Ishikawa (cell line): ENCODE measurements at regions not wholly inside any gene's neighbourhood (a gene's known extent, or its start where the extent isn't known, plus 50 kb on each side); places are given as distances from the start of the nearest gene placed in this dataset.

Experiments
- CEBPB ChIP-seq: IDR thresholded peaks from 2 replicates; pipeline ENCODE4 v1.6.1; 2012
- CREB1 ChIP-seq: IDR thresholded peaks from 2 replicates; pipeline ENCODE4 v1.6.1; 2012; ENCODE audit warnings: low read depth
- EGR1 ChIP-seq: IDR thresholded peaks from 2 replicates; pipeline ENCODE4 v1.6.1; 2012
- EP300 ChIP-seq: IDR thresholded peaks from 2 replicates; pipeline ENCODE4 v1.6.1; 2012; ENCODE audit warnings: borderline replicate concordance
- FOXM1 ChIP-seq: IDR thresholded peaks from 2 replicates; pipeline ENCODE4 v1.6.1; 2012; ENCODE audit warnings: low read depth, borderline replicate concordance
- MAX ChIP-seq: IDR thresholded peaks from 2 replicates; pipeline ENCODE4 v1.6.1; 2012
- NFIC ChIP-seq: IDR thresholded peaks from 2 replicates; pipeline ENCODE4 v1.6.1; 2012
- RAD21 ChIP-seq: IDR thresholded peaks from 2 replicates; pipeline ENCODE4 v1.6.1; 2012; ENCODE audit warnings: low read depth
- REST ChIP-seq: IDR thresholded peaks from 2 replicates; pipeline ENCODE4 v1.6.1; 2012; ENCODE audit warnings: low read depth, mild to moderate bottlenecking
- TAF1 ChIP-seq: IDR thresholded peaks from 2 replicates; pipeline ENCODE4 v1.6.1; 2012; ENCODE audit warnings: low read depth, mild to moderate bottlenecking
- TCF12 ChIP-seq: IDR thresholded peaks from 2 replicates; pipeline ENCODE4 v1.6.1; 2012; ENCODE audit warnings: low read depth
- TEAD4 ChIP-seq: IDR thresholded peaks from 2 replicates; pipeline ENCODE4 v1.6.1; 2012
- USF1 ChIP-seq: IDR thresholded peaks from 2 replicates; pipeline ENCODE4 v1.6.1; 2012
- YY1 ChIP-seq: IDR thresholded peaks from 2 replicates; pipeline ENCODE4 v1.6.1; 2012; ENCODE audit warnings: low read depth
- ZBTB7A ChIP-seq: IDR thresholded peaks from 2 replicates; pipeline ENCODE4 v1.6.1; 2012; ENCODE audit warnings: low read depth

GRCh38 chr10:110373857-110374654 lies 69.3 kb upstream of the SMNDC1 start:
- TF ChIP-seq NFIC (no peak), EGR1 (no peak), TEAD4 (no peak), USF1 (no peak), FOXM1 (no peak)

GRCh38 chr10:110375121-110375520 lies 70.4 kb upstream of the SMNDC1 start:
- TF ChIP-seq ZBTB7A (no peak), USF1 (no peak), YY1 (no peak), MAX (no peak), NFIC (no peak), TAF1 (no peak), EGR1 (no peak), CEBPB (no peak), FOXM1 (no peak), RAD21 (no peak), EP300 (no peak), REST (no peak), TEAD4 (no peak), TCF12 (no peak), CREB1 (no peak)

- TF ChIP-seq TEAD4 (no peak), FOXM1 (no peak), CEBPB (no peak), ZBTB7A (no peak), EGR1 (no peak), RAD21 (no peak), YY1 (no peak), REST (no peak), USF1 (no peak), EP300 (no peak), NFIC (no peak), MAX (no peak), TCF12 (no peak), TAF1 (no peak), CREB1 (no peak)
Measured at GRCh38 chr10:110376021-110376766, 71.5 kb upstream of the SMNDC1 start.

GRCh38 chr10:110376767-110377160 lies 72.0 kb upstream of the SMNDC1 start:
- no peak for TF ChIP-seq EGR1
- TF ChIP-seq RAD21, result no peak
- TF ChIP-seq FOXM1, result no peak
- no peak for TF ChIP-seq REST
- no peak for TF ChIP-seq CREB1
- no peak for TF ChIP-seq TEAD4
